Prostate gland (tissue), 2 donors: ENCODE measurements at regions not wholly inside any gene's neighbourhood (a gene's known extent, or its start where the extent isn't known, plus 50 kb on each side); places are given as distances from the start of the nearest gene placed in this dataset.
"Not testable (repeated sequence)": the region's sequence is repeated elsewhere in the genome, so short reads cannot be mapped to it uniquely, and the experiment has no call there.

Source experiments
- CTCF ChIP-seq, 4 experiments: fragments of 200-600 bp in 2 of 4; fragments of 450-650 bp in 2 of 4; sonication (generic) in 2 of 4; IDR thresholded peaks; 1 replicate in 3 of 4; 2 replicates in 1 of 4; pipeline ENCODE4 v1.5.1; 2016 to 2019; ENCODE audit warnings: antibody characterized with exemption in 4 of 4, mild to moderate bottlenecking in 2 of 4, moderate library complexity in 2 of 4
- POLR2A ChIP-seq: fragments of 450-650 bp; IDR thresholded peaks from one replicate; pipeline ENCODE4 v1.6.1; 2016; ENCODE audit warnings: antibody characterized with exemption, mild to moderate bottlenecking
- POLR2AphosphoS5 ChIP-seq: sonication (generic); formaldehyde crosslinking; IDR thresholded peaks from one replicate; pipeline ENCODE4 v1.6.1; 2017; ENCODE audit warnings: antibody characterized with exemption

GRCh38 chr2:65890131-65890530 is 457.7 kb upstream of the SPRED2 start:
- not testable (repeated sequence) for TF ChIP-seq CTCF (IDR thresholded peaks at IDR 0.05); POLR2A; POLR2AphosphoS5
